GM19463 (cell line): ENCODE measurements at regions not wholly inside any gene's neighbourhood (a gene's known extent, or its start where the extent isn't known, plus 50 kb on each side); places are given as distances from the start of the nearest gene placed in this dataset.
"Not testable (repeated sequence)": the region's sequence is repeated elsewhere in the genome, so short reads cannot be mapped to it uniquely, and the experiment has no call there.

Experiments used
- ATAC-seq: cut with Tn5 transposase; IDR thresholded peaks from one replicate; pipeline ENCODE4 v1.9.1; 2021; ENCODE audit warnings: mild to moderate bottlenecking, moderate library complexity; ENCODE audit not compliant: unreplicated experiment

- ATAC-seq = no peak
Observed at GRCh38 chr1:72466376-72466775, 184.0 kb upstream of the NEGR1 start.

- no peak for ATAC-seq
Observed at GRCh38 chr1:72462186-72462905, 180.0 kb upstream of the NEGR1 start.

DNA sequence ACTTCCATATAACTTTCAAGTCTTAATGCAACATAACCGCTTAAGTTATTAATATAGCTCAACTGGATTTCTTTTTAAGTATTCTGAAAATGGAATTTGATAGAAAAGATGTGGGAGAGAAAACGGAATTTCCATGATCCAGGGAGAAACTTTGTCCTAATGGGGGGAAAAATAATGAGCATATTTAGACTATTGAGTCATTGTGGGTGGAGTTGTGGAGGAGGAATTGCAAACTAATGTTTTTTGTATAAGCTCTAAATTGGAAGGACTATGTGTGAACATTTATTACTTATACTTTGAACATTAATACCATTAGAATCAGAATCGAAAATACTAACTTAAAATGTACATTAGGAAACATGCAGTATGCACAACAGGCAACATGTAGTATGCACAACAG lies 159.9 kb upstream of the NEGR1 start:
- no peak for ATAC-seq

GRCh38 chr1:72439036-72439435 lies 156.7 kb upstream of the NEGR1 start:
- no peak for ATAC-seq

GRCh38 chr1:72438270-72438669 lies 155.9 kb upstream of the NEGR1 start:
- no peak for ATAC-seq

- ATAC-seq = peak; percentile 52
Observed at GRCh38 chr1:72435025-72435424, 152.7 kb upstream of the NEGR1 start.

DNA sequence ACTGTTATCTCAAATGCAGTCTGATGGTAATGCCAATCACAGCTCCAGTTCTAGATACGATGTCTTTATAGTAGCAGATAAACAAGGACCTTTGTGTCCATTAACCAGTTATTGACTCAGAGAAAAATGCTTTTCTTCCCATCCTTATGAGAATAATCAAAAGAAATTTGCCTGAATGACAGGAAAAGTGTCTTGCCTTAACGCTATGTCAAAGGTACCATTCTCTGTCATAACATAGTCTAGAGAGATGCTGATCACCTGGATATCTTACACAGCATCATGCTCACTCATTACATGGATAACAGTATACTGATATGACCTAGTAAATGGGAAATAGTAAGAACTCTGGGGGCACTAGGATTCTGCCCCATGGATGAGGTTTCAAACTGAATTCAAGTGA lies 151.7 kb upstream of the NEGR1 start:
- peak; percentile 4 for ATAC-seq

- peak; percentile 71 for ATAC-seq
Observed at GRCh38 chr1:72433591-72433990, 151.3 kb upstream of the NEGR1 start.

DNA sequence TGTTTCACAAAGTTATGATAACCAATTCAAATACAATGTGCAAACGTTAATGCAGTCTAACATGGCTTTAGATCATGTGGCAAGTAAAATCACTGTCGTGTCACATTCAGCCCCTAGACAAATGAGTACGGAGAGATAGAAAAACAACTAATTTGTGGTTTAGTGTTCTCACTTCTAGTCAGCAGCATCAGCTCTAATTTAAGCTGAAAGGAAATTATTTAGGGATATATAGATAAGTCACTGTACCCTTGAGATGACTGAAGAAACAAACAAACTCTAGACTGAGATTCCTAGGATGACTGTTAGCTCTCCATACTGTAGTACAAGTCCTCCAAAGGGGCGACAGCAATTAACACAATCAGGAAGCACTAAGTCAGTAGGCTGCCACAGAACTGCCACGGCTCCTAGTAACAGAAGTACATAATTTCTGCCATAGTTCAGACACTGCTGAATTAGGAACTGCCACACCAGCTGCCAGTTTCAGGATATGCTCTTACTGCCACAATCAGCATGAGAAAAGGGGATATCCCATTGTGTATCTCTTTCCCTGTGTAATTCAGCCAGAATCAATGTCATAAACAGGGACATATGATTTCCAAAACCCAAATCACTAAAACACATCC lies 150.4 kb upstream of the NEGR1 start:
- peak; percentile 31 for ATAC-seq

GRCh38 chr1:72431810-72432209 lies 149.5 kb upstream of the NEGR1 start:
- no peak for ATAC-seq

DNA sequence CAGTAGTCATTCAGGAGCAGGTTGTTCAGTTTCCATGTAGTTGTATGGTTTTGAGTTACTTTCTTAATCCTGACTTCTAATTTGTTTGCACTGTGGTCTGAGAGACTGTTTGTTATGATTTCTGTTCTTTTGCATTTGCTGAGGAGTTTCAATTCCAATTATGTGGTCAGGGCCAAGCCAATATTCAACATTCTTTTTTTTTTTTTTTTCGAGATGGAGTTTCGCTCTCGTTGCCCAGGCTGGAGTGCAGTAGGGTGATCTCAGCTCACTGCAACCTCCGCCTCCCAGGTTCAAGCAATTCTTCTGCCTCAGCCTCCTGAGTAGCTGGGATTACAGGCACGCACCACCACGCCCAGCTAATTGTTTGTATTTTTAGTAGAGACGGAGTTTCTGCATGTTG lies 145.9 kb upstream of the NEGR1 start:
- ATAC-seq = not testable (repeated sequence)

DNA sequence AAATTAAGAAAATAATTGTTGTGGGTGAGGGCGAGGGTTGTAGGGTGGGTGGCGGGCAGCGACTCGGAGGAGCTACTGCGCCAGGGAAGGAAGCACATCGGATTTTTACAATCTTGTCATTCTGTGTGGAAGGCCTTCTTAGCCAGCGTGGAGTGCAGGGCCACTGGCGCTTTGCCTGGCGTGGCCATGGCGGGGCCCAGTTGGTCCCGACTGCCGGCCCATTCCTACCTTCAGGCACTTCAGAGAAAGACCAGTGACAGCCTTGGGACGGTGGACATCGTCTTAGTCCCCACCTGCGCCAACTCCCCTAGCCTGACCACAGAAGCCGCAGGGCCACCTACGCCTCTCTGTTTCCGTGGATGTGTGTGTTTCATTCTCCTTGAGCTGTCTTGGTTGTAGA lies 136.9 kb upstream of the NEGR1 start:
- ATAC-seq = no peak

GRCh38 chr1:72412286-72412685 lies 129.9 kb upstream of the NEGR1 start:
- ATAC-seq = no peak

DNA sequence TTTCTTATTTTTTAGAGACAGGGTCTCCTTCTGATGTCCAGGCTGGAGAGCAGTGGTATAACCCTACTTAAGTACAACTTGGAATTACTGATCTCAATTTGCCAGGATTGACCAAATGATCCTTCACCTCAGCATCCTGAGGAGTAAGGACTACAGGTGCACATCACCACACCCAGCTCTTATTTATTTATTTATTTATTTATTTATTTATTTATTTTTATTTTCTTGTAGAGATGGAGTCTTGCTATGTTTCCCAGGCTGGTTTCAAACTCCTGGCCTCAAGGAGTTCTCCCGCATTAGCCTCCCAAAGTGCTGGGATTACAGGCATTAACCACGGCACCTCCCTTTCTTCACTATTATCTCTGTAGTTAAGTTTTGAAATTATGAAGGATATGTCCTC lies 117.5 kb upstream of the NEGR1 start:
- no peak for ATAC-seq

DNA sequence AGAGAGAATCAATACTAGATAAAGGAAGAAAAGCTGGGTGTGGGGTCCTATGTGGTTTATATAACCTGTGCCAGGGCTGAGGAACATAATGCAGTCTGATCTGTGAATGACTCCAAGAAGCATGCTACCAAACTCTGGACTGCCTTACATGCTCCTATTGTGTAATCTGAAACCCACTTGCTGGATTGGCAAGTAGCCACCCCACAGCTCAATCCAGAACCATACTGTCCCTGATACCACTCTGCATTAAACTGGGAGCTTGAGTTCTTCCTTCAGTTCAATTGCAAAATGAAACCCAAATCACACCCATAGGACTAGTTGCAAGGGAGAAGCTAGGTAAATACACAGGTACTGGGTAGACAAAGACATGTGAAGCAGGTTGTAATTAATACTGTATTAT lies 115.4 kb upstream of the NEGR1 start:
- no peak for ATAC-seq

- no peak for ATAC-seq
Observed at GRCh38 chr1:72394457-72394856, 112.1 kb upstream of the NEGR1 start.

DNA sequence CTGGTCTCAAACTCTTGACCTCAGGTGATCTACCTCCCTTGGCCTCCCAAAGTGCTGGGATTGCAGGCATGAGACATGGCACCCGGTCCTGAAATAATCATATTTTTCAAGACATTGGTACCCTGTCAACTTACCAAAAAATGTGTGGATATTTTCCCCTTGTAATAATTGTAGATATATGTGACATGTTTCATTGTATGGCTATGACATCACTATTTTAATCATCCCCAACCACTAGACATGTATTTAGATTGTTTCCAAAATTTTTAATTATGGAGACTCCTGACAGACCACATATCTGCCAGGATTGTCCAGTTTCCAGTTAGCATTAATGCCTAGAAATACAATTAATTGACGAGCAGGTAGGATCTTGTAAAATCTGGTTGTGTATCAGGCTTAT lies 96.7 kb upstream of the NEGR1 start:
- ATAC-seq = no peak

GRCh38 chr1:72375226-72375625 lies 92.9 kb upstream of the NEGR1 start:
- no peak for ATAC-seq

- no peak for ATAC-seq
Observed at GRCh38 chr1:72371259-72372035, 89.1 kb upstream of the NEGR1 start.

DNA sequence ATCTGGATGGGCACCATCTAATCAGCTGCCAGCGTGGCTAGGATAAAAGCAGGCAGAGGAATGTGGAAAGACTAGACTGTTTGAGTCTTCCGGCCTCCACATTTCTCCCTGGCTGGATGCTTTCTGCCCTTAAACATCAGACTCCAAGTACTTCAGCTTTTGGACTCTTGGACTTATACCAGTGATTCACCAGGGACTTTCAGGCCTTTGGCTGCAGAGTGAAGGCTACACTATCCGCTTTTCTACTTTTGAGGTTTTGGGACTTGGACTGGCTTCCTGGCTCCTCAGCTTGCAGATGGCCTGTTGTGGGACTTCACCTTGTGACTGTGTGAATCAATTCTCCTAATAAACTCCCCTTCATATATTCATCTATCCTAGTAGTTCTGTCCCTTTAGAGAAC lies 88.5 kb upstream of the NEGR1 start:
- not testable (repeated sequence) for ATAC-seq

DNA sequence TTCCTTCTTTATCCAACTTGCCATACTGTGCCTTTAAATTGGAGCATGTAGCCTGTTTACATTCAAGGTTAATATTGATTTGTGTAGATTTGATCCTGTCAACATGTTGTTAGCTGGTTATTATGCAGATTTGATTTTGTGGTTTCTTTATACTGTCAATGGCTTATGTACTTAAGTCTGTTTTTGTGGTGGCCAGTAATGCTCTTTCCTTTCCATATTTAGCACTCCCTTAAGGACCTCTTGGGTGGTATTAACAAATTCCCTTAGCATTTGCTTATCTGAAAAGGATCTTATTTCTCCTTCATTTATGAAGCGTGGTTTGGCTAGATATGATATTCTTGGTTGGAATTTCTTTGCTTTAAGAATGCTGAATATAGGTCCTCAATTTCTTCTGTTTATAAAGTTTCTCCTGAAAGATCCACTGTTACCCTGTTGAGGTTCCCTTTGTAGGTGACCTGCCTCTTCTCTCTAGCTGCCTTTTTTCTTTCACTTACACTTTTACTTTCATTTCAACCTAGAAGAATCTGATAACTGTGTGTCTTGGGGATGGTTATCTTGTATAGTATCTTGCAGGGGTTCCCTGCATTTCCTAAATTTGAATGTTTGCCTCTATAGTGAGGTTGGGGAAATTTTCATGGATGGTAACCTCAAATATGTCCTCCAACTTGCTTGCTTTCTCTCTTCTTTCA lies 86.9 kb upstream of the NEGR1 start:
- ATAC-seq = no peak
